Activated CD8-positive, alpha-beta T cell treated with anti-CD3 and anti-CD28 coated beads for 36 hours (primary cell): ENCODE measurements at regions not wholly inside any gene's neighbourhood (a gene's known extent, or its start where the extent isn't known, plus 50 kb on each side); places are given as distances from the start of the nearest gene placed in this dataset.
"Not testable (repeated sequence)": the region's sequence is repeated elsewhere in the genome, so short reads cannot be mapped to it uniquely, and the experiment has no call there.

Source experiments
- ATAC-seq: fragments of 200-7000 bp; cut with Tn5 transposase; one replicate; pipeline ENCODE4 v1.10.0; 2021; ENCODE audit warnings: mild to moderate bottlenecking, moderate library complexity
- CTCF ChIA-PET: fragments of 350-600 bp; sonication (Branson Sonifier 250); formaldehyde crosslinking; loops from one replicate; lab custom pipeline; 2021; ENCODE audit warnings: antibody characterized with exemption; lab: Charles Lee
- POLR2A ChIA-PET: fragments of 350-600 bp; sonication (Branson Sonifier 250); formaldehyde crosslinking; loops from one replicate; lab custom pipeline; 2021; ENCODE audit warnings: antibody characterized with exemption; lab: Charles Lee
- DNase-seq: peaks from one replicate; pipeline ENCODE4 v3.0.0-alpha.2; 2020
- H3K27ac Mint-ChIP-seq: one replicate; pipeline ENCODE4 v1.8.0; 2021; ENCODE audit warnings: mild to moderate bottlenecking, mixed read lengths
- H3K27me3 Mint-ChIP-seq: one replicate; pipeline ENCODE4 v1.8.0; 2021; ENCODE audit warnings: mixed read lengths
- H3K36me3 Mint-ChIP-seq: one replicate; pipeline ENCODE4 v1.8.0; 2021; ENCODE audit warnings: low read depth, mixed read lengths
- H3K4me1 Mint-ChIP-seq: one replicate; pipeline ENCODE4 v1.8.0; 2021; ENCODE audit warnings: low read depth, mixed read lengths
- H3K4me3 Mint-ChIP-seq: one replicate; pipeline ENCODE4 v1.8.0; 2021; ENCODE audit warnings: mild to moderate bottlenecking, moderate library complexity, mixed read lengths
- H3K9me3 Mint-ChIP-seq: one replicate; pipeline ENCODE4 v1.8.0; 2021; ENCODE audit warnings: mixed read lengths
- intact Hi-C: fragments of 100-400 bp; cut with micrococcal nuclease; formaldehyde crosslinking; loops from one replicate; pipeline ENCODE4 v1.10.0; 2022
- TF ChIP-seq, protein P1 (sequence below): fragments of 200-600 bp; IDR thresholded peaks from one replicate; pipeline ENCODE4 v1.8.0; 2022; ENCODE audit warnings: antibody characterized with exemption, mild to moderate bottlenecking

DNA sequence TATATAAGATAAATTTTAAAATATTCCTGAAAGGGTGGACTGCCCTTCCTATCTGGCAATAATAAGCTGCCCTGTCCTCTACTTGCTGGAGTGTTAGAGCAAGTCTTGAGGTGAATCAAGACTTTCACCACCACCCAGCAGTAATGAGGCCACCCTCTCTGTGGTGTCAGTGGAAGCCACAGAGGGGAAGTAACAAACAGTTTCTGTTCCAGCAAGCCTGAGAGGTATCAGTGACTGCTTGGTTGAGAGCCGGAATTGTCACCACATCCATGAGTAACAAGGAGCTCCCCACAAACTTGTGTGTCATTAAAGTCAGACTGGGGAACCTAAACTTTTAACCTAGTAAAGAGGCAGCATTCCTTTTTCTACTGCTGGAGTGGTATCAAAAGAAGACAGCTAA is 532.7 kb upstream of the SPRY2 start:
- Mint-ChIP-seq H3K4me3 (no peak overlapping the region), H3K4me1 (no peaks in the 10 kb centered on the region), H3K36me3 (no peaks in the 10 kb centered on the region), H3K27ac (no peak overlapping the region), H3K27me3 (no peaks in the 10 kb centered on the region), H3K9me3 (peaks cover 2% of the 10 kb centered on the region)
- TF ChIP-seq, protein P1, sequence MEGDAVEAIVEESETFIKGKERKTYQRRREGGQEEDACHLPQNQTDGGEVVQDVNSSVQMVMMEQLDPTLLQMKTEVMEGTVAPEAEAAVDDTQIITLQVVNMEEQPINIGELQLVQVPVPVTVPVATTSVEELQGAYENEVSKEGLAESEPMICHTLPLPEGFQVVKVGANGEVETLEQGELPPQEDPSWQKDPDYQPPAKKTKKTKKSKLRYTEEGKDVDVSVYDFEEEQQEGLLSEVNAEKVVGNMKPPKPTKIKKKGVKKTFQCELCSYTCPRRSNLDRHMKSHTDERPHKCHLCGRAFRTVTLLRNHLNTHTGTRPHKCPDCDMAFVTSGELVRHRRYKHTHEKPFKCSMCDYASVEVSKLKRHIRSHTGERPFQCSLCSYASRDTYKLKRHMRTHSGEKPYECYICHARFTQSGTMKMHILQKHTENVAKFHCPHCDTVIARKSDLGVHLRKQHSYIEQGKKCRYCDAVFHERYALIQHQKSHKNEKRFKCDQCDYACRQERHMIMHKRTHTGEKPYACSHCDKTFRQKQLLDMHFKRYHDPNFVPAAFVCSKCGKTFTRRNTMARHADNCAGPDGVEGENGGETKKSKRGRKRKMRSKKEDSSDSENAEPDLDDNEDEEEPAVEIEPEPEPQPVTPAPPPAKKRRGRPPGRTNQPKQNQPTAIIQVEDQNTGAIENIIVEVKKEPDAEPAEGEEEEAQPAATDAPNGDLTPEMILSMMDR: no peak
- POLR2A ChIA-PET: no interaction called here
- intact Hi-C loops: no loop called here
- CTCF ChIA-PET: no interaction called here
- ATAC-seq (peak; percentile 67), DNase-seq (peak; percentile 28)

DNA sequence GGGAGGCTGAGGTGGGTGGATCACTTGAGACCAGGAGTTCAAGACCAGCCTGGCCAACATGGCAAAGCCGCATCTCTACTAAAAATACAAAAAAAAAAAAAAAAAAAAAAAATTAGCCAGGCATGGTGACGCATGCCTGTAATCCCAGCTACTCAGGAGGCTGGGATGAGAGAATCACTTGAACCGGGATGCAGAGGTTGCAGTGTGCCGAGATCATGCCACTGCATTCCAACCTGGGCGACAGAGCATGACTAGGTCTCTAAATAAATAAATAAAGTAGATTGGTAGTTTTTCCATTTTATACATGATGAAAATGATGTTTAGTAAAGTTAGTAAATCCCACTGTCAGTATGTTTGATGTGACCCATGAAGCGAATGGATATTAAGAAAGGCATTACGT is 531.0 kb upstream of the SPRY2 start:
- CTCF ChIA-PET: interaction anchor here (1.0 kb wide), 1 partner anchor 24 kb away, joined by 4 read pairs; no protein-coding TSS in a partner anchor
- H3K36me3 Mint-ChIP-seq, ATAC-seq, H3K27me3 Mint-ChIP-seq, H3K4me3 Mint-ChIP-seq, DNase-seq, H3K27ac Mint-ChIP-seq, H3K4me1 Mint-ChIP-seq, POLR2A ChIA-PET, H3K9me3 Mint-ChIP-seq, intact Hi-C loops: not testable (repeated sequence)

GRCh38 chr13:80871481-80871880 is 530.6 kb upstream of the SPRY2 start:
- no peak for DNase-seq
- ChIA-PET POLR2A (no interaction called here), CTCF (no interaction called here)
- Mint-ChIP-seq H3K36me3 (no peaks in the 10 kb centered on the region), H3K9me3 (no peaks in the 10 kb centered on the region), H3K27me3 (no peaks in the 10 kb centered on the region), H3K27ac (no peak overlapping the region), H3K4me3 (no peak overlapping the region), H3K4me1 (no peaks in the 10 kb centered on the region)
- TF ChIP-seq, protein P1: no peak
- ATAC-seq: no peak
- intact Hi-C loops: no loop called here

- H3K9me3 Mint-ChIP-seq: no peaks in the 10 kb centered on the region
- H3K4me1 Mint-ChIP-seq: no peaks in the 10 kb centered on the region
- no peak overlapping the region for H3K27ac Mint-ChIP-seq
- H3K4me3 Mint-ChIP-seq: no peak overlapping the region
- intact Hi-C loops: no loop called here
- ChIA-PET POLR2A (no interaction called here), CTCF (no interaction called here)
- TF ChIP-seq, protein P1: no peak
- DNase-seq (no peak), ATAC-seq (no peak)
- H3K27me3 Mint-ChIP-seq: no peaks in the 10 kb centered on the region
- no peaks in the 10 kb centered on the region for H3K36me3 Mint-ChIP-seq
Observed at GRCh38 chr13:80870186-80870585, 529.3 kb upstream of the SPRY2 start.

- intact Hi-C loops: no loop called here
- Mint-ChIP-seq H3K27ac (no peak overlapping the region), H3K4me3 (no peak overlapping the region), H3K27me3 (no peaks in the 10 kb centered on the region), H3K9me3 (no peaks in the 10 kb centered on the region), H3K4me1 (no peaks in the 10 kb centered on the region), H3K36me3 (no peaks in the 10 kb centered on the region)
- TF ChIP-seq, protein P1: no peak
- no peak for DNase-seq
- no peak for ATAC-seq
- ChIA-PET POLR2A (no interaction called here), CTCF (no interaction called here)
Observed at GRCh38 chr13:80866921-80867320, 526.0 kb upstream of the SPRY2 start.

DNA sequence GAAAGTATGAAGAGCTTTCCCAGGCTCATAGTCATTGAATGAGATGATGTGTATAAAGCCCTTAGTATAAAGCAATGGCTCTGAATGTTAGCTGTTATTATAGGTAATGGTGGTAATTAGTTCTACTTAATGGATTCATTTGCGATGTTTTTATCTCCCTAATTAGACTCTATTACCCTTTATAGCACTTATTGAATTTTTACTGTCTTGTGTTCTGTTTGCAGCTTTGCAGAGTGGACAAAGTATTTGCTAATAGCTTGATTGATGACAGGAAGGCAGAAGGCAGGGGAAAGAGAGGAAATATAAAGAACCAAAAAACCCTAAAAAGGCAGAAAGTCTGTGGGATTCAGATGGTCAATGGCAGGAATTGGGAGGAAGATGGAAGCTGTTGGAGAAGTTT is 524.4 kb upstream of the SPRY2 start:
- no peaks in the 10 kb centered on the region for H3K27me3 Mint-ChIP-seq
- H3K4me3 Mint-ChIP-seq: no peak overlapping the region
- H3K4me1 Mint-ChIP-seq: no peaks in the 10 kb centered on the region
- ChIA-PET CTCF (no interaction called here), POLR2A (no interaction called here)
- H3K9me3 Mint-ChIP-seq: no peaks in the 10 kb centered on the region
- no peaks in the 10 kb centered on the region for H3K36me3 Mint-ChIP-seq
- no peak overlapping the region for H3K27ac Mint-ChIP-seq
- TF ChIP-seq, protein P1: no peak
- intact Hi-C loops: no loop called here
- DNase-seq: no peak
- ATAC-seq: no peak
